CD4-positive, alpha-beta T cell treated with Interleukin-2 at 100 ng/mL for 4 hours (primary cell): ENCODE measurements at regions not wholly inside any gene's neighbourhood (a gene's known extent, or its start where the extent isn't known, plus 50 kb on each side); places are given as distances from the start of the nearest gene placed in this dataset.

Source experiments
- DNase-seq: peaks from one replicate; pipeline ENCODE4 v3.0.0-alpha.2; 2020; ENCODE audit warnings: low spot score

GRCh38 chr9:18074041-18074440 is 399.9 kb upstream of the ADAMTSL1 start:
- no peak for DNase-seq

GRCh38 chr9:18075253-18075952 is 398.6 kb upstream of the ADAMTSL1 start:
- DNase-seq, result no peak

GRCh38 chr9:18077941-18078678 is 395.8 kb upstream of the ADAMTSL1 start:
- DNase-seq, result no peak

GRCh38 chr9:18092138-18092537 is 381.8 kb upstream of the ADAMTSL1 start:
- no peak for DNase-seq

- no peak for DNase-seq
Measured at GRCh38 chr9:18106006-18106560, 367.9 kb upstream of the ADAMTSL1 start.

GRCh38 chr9:18109675-18110074 is 364.3 kb upstream of the ADAMTSL1 start:
- no peak for DNase-seq

GRCh38 chr9:18111146-18111545 is 362.8 kb upstream of the ADAMTSL1 start:
- DNase-seq, result no peak

GRCh38 chr9:18114559-18115475 is 359.1 kb upstream of the ADAMTSL1 start:
- no peak for DNase-seq

- no peak for DNase-seq
Measured at GRCh38 chr9:18118268-18118667, 355.7 kb upstream of the ADAMTSL1 start.

GRCh38 chr9:18122171-18122570 is 351.8 kb upstream of the ADAMTSL1 start:
- DNase-seq, result no peak

- DNase-seq, result no peak
Measured at GRCh38 chr9:18124760-18125159, 349.2 kb upstream of the ADAMTSL1 start.

- DNase-seq, result no peak
Measured at GRCh38 chr9:18126831-18127498, 347.0 kb upstream of the ADAMTSL1 start.

GRCh38 chr9:18127499-18127875 is 346.5 kb upstream of the ADAMTSL1 start:
- DNase-seq, result no peak

GRCh38 chr9:18129809-18130334 is 344.1 kb upstream of the ADAMTSL1 start:
- no peak for DNase-seq

- no peak for DNase-seq
Measured at GRCh38 chr9:18136354-18136994, 337.5 kb upstream of the ADAMTSL1 start.

- DNase-seq, result no peak
Measured at GRCh38 chr9:18137815-18138214, 336.1 kb upstream of the ADAMTSL1 start.

- DNase-seq, result no peak
Measured at GRCh38 chr9:18138656-18139055, 335.3 kb upstream of the ADAMTSL1 start.

GRCh38 chr9:18141681-18142080 is 332.3 kb upstream of the ADAMTSL1 start:
- DNase-seq, result no peak

GRCh38 chr9:18143073-18143745 is 330.7 kb upstream of the ADAMTSL1 start:
- DNase-seq, result no peak

GRCh38 chr9:18146329-18146728 is 327.6 kb upstream of the ADAMTSL1 start:
- DNase-seq, result no peak
